Neuronal stem cell (in vitro differentiated cells): ENCODE measurements at regions not wholly inside any gene's neighbourhood (a gene's known extent, or its start where the extent isn't known, plus 50 kb on each side); places are given as distances from the start of the nearest gene placed in this dataset.

Experiments used
- DNase-seq: peaks from one replicate; pipeline ENCODE4 v3.0.0-alpha.2; 2013; ENCODE audit warnings: low spot score
- H2AFZ ChIP-seq: one replicate; pipeline ENCODE4 v1.6.1; 2013; ENCODE audit warnings: mild to moderate bottlenecking, low read length, inconsistent platforms
- H2AK5ac ChIP-seq: 2 replicates; pipeline ENCODE4 v1.6.1; 2013; ENCODE audit warnings: low read depth, mild to moderate bottlenecking, inconsistent platforms, low read length, moderate library complexity, mixed read lengths
- H2BK120ac ChIP-seq: 2 replicates; pipeline ENCODE4 v1.6.1; 2013; ENCODE audit warnings: low read depth, mild to moderate bottlenecking, inconsistent platforms, low read length, moderate library complexity, mixed read lengths
- H2BK12ac ChIP-seq: one replicate; pipeline ENCODE4 v1.6.1; 2013; ENCODE audit warnings: low read length, inconsistent platforms
- H2BK15ac ChIP-seq: 2 replicates; pipeline ENCODE4 v1.6.1; 2013; ENCODE audit warnings: mild to moderate bottlenecking, low read length, inconsistent platforms, mixed read lengths
- H2BK5ac ChIP-seq: one replicate; pipeline ENCODE4 v1.6.1; 2013; ENCODE audit warnings: inconsistent platforms, mild to moderate bottlenecking, low read length, moderate library complexity
- H3K14ac ChIP-seq: one replicate; pipeline ENCODE4 v1.6.1; 2013; ENCODE audit warnings: low read length, inconsistent platforms
- H3K18ac ChIP-seq: 2 replicates; pipeline ENCODE4 v1.6.1; 2013; ENCODE audit warnings: low read length, inconsistent platforms
- H3K23ac ChIP-seq: 2 replicates; pipeline ENCODE4 v1.6.1; 2013; ENCODE audit warnings: low read depth, mild to moderate bottlenecking, mixed read lengths, low read length, inconsistent platforms; ENCODE audit not compliant: poor library complexity
- H3K27ac ChIP-seq: replicated peaks from 3 replicates; pipeline ENCODE4 v1.5.1; 2013; ENCODE audit warnings: low read length, inconsistent platforms
- H3K27me3 ChIP-seq, 3 experiments: 2 replicates each; pipeline ENCODE4 v1.6.1; 2013; ENCODE audit warnings: low read length in 3 of 3, mild to moderate bottlenecking in 2 of 3, inconsistent platforms in 1 of 3, low read depth in 1 of 3, mixed read lengths in 1 of 3, moderate library complexity in 1 of 3; ENCODE audit not compliant: control insufficient read depth in 3 of 3, insufficient read depth in 3 of 3
- H3K36me3 ChIP-seq, 2 donors: replicated peaks in 1 of 2; 2 replicates each; pipeline ENCODE4 v1.6.1; 2013; ENCODE audit warnings: low read length in 2 of 2; ENCODE audit not compliant: control insufficient read depth in 2 of 2, insufficient read depth in 2 of 2
- H3K4ac ChIP-seq: 2 replicates; pipeline ENCODE4 v1.6.1; 2013; ENCODE audit warnings: inconsistent platforms, mild to moderate bottlenecking, low read length, moderate library complexity
- H3K4me1 ChIP-seq, 2 donors: 1 replicate in 1 of 2; 2 replicates in 1 of 2; pipeline ENCODE4 v1.6.1; 2013; ENCODE audit warnings: low read length in 2 of 2, low read depth in 1 of 2; ENCODE audit not compliant: control insufficient read depth in 2 of 2, insufficient read depth in 1 of 2
- H3K4me2 ChIP-seq: one replicate; pipeline ENCODE4 v1.6.1; 2013; ENCODE audit warnings: mild to moderate bottlenecking, low read length, inconsistent platforms; ENCODE audit not compliant: insufficient read depth, poor library complexity, severe bottlenecking
- H3K4me3 ChIP-seq, 2 donors: 2 replicates each; pipeline ENCODE4 v1.5.1; 2013; ENCODE audit warnings: low read length in 2 of 2, mild to moderate bottlenecking in 2 of 2, inconsistent platforms in 1 of 2, moderate library complexity in 1 of 2
- H3K79me1 ChIP-seq: one replicate; pipeline ENCODE4 v1.6.1; 2013; ENCODE audit warnings: low read depth, mild to moderate bottlenecking, inconsistent platforms, low read length, moderate library complexity
- H3K9ac ChIP-seq: one replicate; pipeline ENCODE4 v1.6.1; 2013; ENCODE audit warnings: mild to moderate bottlenecking, low read depth, low read length, inconsistent platforms; ENCODE audit not compliant: poor library complexity
- H3K9me3 ChIP-seq, 2 donors: replicated peaks in 1 of 2; 2 replicates each; pipeline versions ENCODE3 to v1.6.1; 2013; ENCODE audit warnings: low read length in 2 of 2, mild to moderate bottlenecking in 2 of 2, inconsistent platforms in 1 of 2, low read depth in 1 of 2, mixed read lengths in 1 of 2, moderate library complexity in 1 of 2; ENCODE audit not compliant: control insufficient read depth in 2 of 2, insufficient read depth in 1 of 2
- H4K8ac ChIP-seq: one replicate; pipeline ENCODE4 v1.6.1; 2013; ENCODE audit warnings: low read depth, mild to moderate bottlenecking, inconsistent platforms, low read length, moderate library complexity
- H4K91ac ChIP-seq: one replicate; pipeline ENCODE4 v1.6.1; 2013; ENCODE audit warnings: low read length, low read depth, mild to moderate bottlenecking, inconsistent platforms; ENCODE audit not compliant: poor library complexity
- WGBS, 2 donors: extraction: QIAGEN DNeasy Blood & Tissue Kit; methylation state at CpG; one replicate each; pipeline ENCODE4 v1.1.7; 2013; ENCODE audit warnings: missing lambda C conversion rate in 2 of 2, mixed read lengths in 1 of 2; ENCODE audit not compliant: insufficient read length in 2 of 2, insufficient replicate concordance in 1 of 2; ENCODE audit errors: extremely low coverage in 2 of 2; 5-methylcytosine and 5-hydroxymethylcytosine counted together

DNA sequence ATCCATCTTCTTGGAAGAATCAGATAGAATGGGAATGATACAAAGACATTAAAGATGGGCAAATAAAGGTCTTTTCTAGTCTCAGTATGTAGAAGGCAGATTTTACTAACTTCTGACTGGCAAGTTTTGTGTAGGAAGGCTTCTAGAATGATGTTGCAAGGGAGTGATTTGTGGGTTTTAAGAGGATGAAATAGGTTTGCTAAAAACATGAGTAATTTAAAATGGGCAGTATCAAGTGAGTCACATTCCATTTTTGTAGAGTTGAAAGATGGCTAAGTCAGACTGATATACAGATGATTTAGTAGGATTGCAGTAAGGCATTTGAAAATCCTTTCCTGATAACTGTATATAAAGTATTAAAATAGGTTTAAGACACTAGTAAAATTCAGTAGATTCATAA lies 777.4 kb downstream of the SORCS1 start:
- Histone ChIP-seq H2BK12ac (no peak overlapping the region), H3K18ac (no peak overlapping the region), H3K9ac (no peak overlapping the region), H3K27ac (no peak overlapping the region), H3K27me3 (no peaks in the 10 kb centered on the region), H4K8ac (no peak overlapping the region), H2BK15ac (no peak overlapping the region), H3K36me3 (no peaks in the 10 kb centered on the region), H3K4me2 (no peak overlapping the region), H2BK120ac (no peak overlapping the region), H2BK5ac (no peak overlapping the region), H2AFZ (no peak overlapping the region), H3K4me3 (no peak overlapping the region), H3K79me1 (no peaks in the 10 kb centered on the region), H2AK5ac (no peak overlapping the region), H3K9me3 (no peaks in the 10 kb centered on the region), H3K4ac (no peak overlapping the region), H3K14ac (no peak overlapping the region), H3K4me1 (peaks cover 0 to 2% of the 10 kb centered on the region in 2 donors), H3K23ac (no peak overlapping the region), H4K91ac (no peak overlapping the region)
- no peak for DNase-seq

DNA sequence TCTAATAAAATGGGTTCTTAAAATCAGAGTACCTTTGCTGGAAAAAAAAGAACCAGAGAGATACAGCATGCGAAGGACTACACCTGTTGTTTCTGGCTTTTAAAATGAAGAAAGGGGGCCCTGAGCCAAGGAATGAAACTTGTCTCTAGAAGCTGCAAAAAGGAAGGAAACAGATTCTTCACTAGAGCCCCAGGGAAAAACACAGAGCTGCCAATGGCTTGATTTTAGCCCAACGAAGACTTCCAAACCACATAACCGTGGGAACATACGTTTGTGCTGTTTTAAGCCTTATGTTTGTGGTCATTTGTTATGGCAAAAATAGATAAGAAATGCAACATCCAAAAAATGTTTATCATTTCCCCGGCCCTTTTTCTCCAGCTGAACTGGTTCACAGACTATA lies 780.0 kb downstream of the SORCS1 start:
- Histone ChIP-seq H2BK12ac (no peak overlapping the region), H2BK5ac (no peak overlapping the region), H3K36me3 (no peaks in the 10 kb centered on the region), H3K4ac (no peak overlapping the region), H3K9ac (no peak overlapping the region), H2BK15ac (no peak overlapping the region), H3K23ac (no peak overlapping the region), H2AK5ac (no peak overlapping the region), H3K4me1 (no peaks in the 10 kb centered on the region), H4K8ac (no peak overlapping the region), H4K91ac (no peak overlapping the region), H3K27me3 (no peaks in the 10 kb centered on the region), H3K27ac (no peak overlapping the region), H3K4me2 (no peak overlapping the region), H3K79me1 (no peaks in the 10 kb centered on the region), H2BK120ac (no peak overlapping the region), H3K18ac (no peak overlapping the region), H3K14ac (no peak overlapping the region), H2AFZ (no peak overlapping the region), H3K4me3 (no peak overlapping the region), H3K9me3 (no peaks in the 10 kb centered on the region)
- DNase-seq, result no peak
- no CpG with 5 or more reads among the region's 5 CpGs for WGBS, 2 donors

DNA sequence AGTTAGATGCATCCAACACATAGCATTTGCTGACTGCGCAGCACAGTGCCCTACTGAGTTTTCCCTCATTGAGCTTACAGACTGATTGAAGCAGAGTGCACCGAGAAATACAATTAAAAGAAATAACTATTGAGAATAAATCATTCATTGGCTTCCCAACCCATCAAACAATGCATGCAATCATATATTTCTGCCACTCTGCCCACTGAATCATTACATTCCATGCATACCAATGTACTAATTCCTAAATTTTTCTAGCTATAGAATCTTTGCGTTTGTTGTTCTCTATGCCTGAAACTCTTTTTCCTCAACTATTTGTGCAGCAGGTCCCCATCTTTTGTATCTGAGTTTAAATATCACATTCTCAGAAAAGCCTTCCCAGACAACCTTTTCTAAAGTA lies 783.8 kb downstream of the SORCS1 start:
- no peak overlapping the region for H2AK5ac ChIP-seq
- no peaks in the 10 kb centered on the region for H3K36me3 ChIP-seq
- DNase-seq, result no peak
- no peak overlapping the region for H3K4me3 ChIP-seq
- H3K4me1 ChIP-seq, result no peaks in the 10 kb centered on the region
- no peak overlapping the region for H3K18ac ChIP-seq
- no peaks in the 10 kb centered on the region for H3K79me1 ChIP-seq
- H2BK15ac ChIP-seq, result no peak overlapping the region
- H3K27me3 ChIP-seq, result no peaks in the 10 kb centered on the region
- H2BK5ac ChIP-seq, result no peak overlapping the region
- no peak overlapping the region for H3K4ac ChIP-seq
- H3K14ac ChIP-seq, result no peak overlapping the region
- no peak overlapping the region for H3K27ac ChIP-seq
- peaks cover 0 to 3% of the 10 kb centered on the region in 2 donors for H3K9me3 ChIP-seq
- no peak overlapping the region for H2BK120ac ChIP-seq
- H2BK12ac ChIP-seq, result no peak overlapping the region
- no peak overlapping the region for H4K8ac ChIP-seq
- H3K4me2 ChIP-seq, result no peak overlapping the region
- H2AFZ ChIP-seq, result no peak overlapping the region
- no CpG with 5 or more reads among the region's 3 CpGs for WGBS, 2 donors
- H4K91ac ChIP-seq, result no peak overlapping the region
- H3K23ac ChIP-seq, result no peak overlapping the region
- no peak overlapping the region for H3K9ac ChIP-seq

GRCh38 chr10:106378251-106378650 lies 786.3 kb downstream of the SORCS1 start:
- Histone ChIP-seq H2AK5ac (no peak overlapping the region), H3K4me2 (no peak overlapping the region), H3K4ac (no peak overlapping the region), H2AFZ (no peak overlapping the region), H3K18ac (no peak overlapping the region), H3K9ac (no peak overlapping the region), H2BK5ac (no peak overlapping the region), H2BK15ac (no peak overlapping the region), H3K23ac (no peak overlapping the region), H3K27me3 (no peaks in the 10 kb centered on the region), H3K14ac (no peak overlapping the region), H3K4me1 (no peaks in the 10 kb centered on the region), H2BK12ac (no peak overlapping the region), H3K79me1 (no peaks in the 10 kb centered on the region), H3K36me3 (no peaks in the 10 kb centered on the region), H3K9me3 (peaks cover 0 to 3% of the 10 kb centered on the region in 2 donors), H4K91ac (no peak overlapping the region), H2BK120ac (no peak overlapping the region), H3K27ac (no peak overlapping the region), H3K4me3 (no peak overlapping the region), H4K8ac (no peak overlapping the region)
- no CpG with 5 or more reads among the region's 3 CpGs for WGBS, 2 donors
- DNase-seq, result no peak
